ENCODE measurements at regions not wholly inside any gene's neighbourhood (a gene's known extent, or its start where the extent isn't known, plus 50 kb on each side); places are given as distances from the start of the nearest gene placed in this dataset.

DNA sequence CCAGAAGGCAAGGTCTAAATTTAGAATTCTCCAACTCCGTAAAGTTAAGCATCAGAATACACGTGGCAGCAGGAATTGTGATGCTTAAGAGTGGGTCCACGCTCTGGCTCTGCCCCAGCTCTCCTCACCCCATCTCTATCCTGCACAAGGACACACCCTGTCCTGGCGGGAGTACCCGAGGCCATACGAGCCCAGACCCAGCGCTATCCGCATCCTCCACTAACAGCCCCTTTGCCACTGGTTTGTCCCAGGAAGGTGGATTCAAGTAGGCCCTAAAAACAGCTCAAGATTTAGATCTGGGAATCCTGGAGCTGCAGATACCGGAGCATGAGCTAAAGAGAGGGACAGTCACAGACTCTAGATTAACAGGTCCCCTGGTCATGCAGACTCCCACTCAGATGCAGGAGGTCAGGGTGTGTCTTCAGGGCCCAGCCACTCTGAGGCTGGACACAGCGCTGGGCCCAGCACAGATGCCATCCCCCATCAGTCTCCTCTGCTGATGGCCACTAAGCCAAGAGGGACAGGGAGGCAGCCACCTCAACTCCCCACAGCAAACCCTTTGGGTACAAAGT lies 393.3 kb downstream of the NPHP4 start:
- DNase-seq (ENCODE audit: low read depth), result no peak
- TF ChIP-seq CTCF (IDR thresholded peaks at IDR 0.05; ENCODE audit: control insufficient read depth, extremely low read depth, insufficient read depth), result no peak
- no peak overlapping the region for H3K4me3 ChIP-seq (ENCODE audit: low read depth, low read length)

DNA sequence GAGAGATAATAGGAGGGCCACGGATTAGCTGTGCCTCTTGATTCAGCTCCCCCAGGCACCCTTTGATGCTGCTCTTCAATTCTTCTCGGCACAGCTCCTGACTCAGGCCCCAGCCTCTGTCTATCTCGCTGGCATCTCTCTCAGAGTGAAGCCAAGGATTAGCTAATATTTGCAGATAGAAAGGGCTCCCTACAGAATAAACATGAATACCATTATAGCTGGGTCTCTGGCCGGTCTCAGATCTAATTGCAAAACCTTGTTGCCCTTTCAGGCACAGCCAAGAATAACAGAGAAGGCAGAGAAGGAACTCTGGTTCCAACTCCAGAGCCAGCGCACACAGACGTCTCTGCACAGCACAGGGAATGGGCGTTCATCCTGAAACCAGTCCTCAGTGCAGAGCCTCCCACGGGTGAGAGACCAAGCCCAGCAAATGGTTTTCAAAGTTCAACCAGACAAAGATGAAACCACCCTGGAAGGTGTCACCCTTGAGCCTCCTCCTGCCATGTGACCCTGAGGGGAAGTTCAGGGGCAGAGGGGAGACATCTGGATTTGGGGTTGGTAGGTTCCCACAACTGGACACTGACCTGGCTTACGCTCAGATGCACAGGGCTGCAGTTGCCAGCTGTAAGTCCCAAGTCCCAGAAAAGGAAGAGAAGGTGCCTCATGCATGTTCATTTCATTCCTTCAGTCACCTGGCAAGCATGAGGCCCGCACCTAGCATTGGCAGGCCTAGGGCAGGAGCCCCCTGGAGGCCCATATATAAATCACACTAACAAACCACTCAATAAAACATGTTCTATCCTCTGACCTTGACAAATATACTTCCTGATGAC lies 394.0 kb downstream of the NPHP4 start:
- peak; percentile 27; the same call in 1 of the 2 replicates for TF ChIP-seq CTCF (IDR thresholded peaks at IDR 0.05; ENCODE audit: control insufficient read depth, extremely low read depth, insufficient read depth)
- peak; percentile 92 for DNase-seq (ENCODE audit: low read depth)
- no peak overlapping the region for H3K4me3 ChIP-seq (ENCODE audit: low read depth, low read length)

DNA sequence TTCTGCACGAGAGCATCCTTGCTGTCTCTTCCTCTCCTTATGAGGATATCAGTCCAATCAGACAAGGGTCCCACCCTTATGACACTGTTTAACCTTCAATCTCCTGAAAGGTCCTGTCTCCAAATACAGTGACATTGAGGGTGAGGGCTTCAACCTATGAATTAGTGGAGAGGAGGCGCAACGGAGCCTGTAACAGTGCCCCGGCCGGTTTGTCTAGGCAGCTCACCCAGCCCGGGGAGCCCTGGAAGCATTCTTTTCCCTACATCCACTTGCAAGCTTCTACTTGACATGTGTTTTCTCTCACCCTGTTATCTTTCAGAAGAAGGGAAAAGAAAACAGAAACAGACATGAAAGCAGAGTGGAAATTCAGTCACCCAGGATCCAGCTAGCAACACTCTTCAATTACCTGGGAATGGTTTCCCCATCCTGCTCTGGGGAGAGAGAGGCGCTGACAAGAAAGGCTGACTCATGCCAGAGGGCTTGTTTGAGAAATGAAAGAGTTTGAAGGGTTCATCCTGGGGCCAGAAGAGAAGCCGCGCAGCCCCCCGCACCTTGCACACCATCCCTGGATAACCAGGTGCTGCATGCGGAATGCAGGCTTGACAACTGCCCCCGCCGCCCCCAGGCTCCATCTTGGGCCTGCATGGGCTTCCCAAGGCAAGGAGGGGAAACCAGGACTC lies 394.9 kb downstream of the NPHP4 start:
- TF ChIP-seq CTCF (IDR thresholded peaks at IDR 0.05; ENCODE audit: control insufficient read depth, extremely low read depth, insufficient read depth), result no peak
- DNase-seq (ENCODE audit: low read depth), result no peak
- no peak overlapping the region for H3K4me3 ChIP-seq (ENCODE audit: low read depth, low read length)

DNA sequence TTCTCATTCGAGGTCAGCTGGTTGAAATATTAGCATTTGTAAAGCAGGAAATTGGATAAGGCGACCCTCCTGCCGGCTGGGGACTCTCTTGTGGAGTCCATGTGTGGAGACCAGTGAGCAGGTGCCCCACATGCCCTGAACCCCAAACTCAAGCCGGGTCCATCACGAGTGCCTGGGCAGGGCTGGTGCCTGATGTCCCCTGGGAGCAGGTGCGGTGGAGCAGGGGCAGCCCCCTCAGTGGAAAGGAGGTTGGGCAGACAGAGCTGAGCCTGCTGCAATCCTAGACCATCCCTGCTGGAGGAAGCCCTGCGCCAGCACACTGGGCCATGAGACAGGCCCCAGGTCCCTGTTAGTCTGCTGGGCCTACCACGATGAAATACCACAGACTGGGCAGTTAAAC lies 395.6 kb downstream of the NPHP4 start:
- H3K4me3 ChIP-seq (ENCODE audit: low read depth, low read length), result no peak overlapping the region
- DNase-seq (ENCODE audit: low read depth), result no peak
- TF ChIP-seq CTCF (IDR thresholded peaks at IDR 0.05; ENCODE audit: control insufficient read depth, extremely low read depth, insufficient read depth), result no peak

DNA sequence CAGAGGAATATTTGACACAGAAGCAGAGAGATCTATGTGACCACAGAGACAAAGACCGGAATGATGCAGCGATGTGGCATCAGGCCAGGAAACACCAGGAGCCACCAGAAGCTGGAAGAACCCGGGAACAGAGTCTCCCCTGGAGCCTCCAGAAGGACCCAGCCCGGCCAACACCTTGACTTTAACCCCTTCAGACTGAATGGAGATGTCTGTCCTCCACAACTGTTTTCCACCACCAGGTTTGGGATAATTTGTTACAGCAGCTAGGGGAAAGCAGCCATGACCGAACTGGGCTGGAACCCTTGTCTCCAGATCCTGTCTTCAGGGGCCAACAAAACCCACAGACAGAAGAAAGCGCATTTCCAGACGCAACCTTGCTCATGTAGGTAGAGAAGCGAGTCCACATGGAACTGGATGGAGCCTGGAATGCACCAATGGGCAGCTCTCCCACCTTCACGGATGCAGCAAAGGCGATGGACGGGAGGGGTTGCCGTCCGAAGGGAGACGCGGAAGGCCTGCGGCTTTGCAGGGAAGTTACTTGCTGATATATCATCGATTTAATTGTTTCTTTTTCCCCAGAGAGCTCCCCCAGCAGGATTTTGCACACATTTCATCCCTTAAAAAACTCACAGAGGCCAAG lies 396.6 kb downstream of the NPHP4 start:
- no peak for DNase-seq (ENCODE audit: low read depth)
- no peak for TF ChIP-seq CTCF (IDR thresholded peaks at IDR 0.05; ENCODE audit: control insufficient read depth, extremely low read depth, insufficient read depth)
- no peak overlapping the region for H3K4me3 ChIP-seq (ENCODE audit: low read depth, low read length)

GRCh38 chr1:5594056-5594956 lies 397.9 kb downstream of the NPHP4 start:
- no peak overlapping the region for H3K4me3 ChIP-seq (ENCODE audit: low read depth, low read length)
- no peak for TF ChIP-seq CTCF (IDR thresholded peaks at IDR 0.05; ENCODE audit: control insufficient read depth, extremely low read depth, insufficient read depth)
- no peak for DNase-seq (ENCODE audit: low read depth)
